ENCODE measurements at regions not wholly inside any gene's neighbourhood (a gene's known extent, or its start where the extent isn't known, plus 50 kb on each side); places are given as distances from the start of the nearest gene placed in this dataset.

DNA sequence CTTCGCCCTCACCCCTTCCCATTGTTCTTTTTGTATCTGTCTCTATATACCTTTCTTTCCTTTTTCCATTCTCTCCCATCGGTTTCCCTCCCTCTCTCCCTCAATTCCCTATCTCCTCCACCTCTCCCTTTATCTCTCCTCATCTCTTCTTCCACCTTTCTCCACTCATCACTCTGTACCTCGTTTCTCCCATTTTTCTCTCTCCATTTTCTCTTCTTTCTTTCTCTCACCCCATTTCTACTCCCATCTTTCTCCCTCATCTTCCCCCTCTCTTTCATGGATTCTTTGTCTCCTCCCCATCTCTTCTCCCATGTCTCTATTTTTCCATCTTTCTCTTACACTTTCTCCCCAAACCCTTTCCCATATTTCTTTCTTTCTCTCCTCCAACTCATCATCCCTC, 385.9 kb upstream of the CLINT1 start:
- TF ChIP-seq, protein P1, sequence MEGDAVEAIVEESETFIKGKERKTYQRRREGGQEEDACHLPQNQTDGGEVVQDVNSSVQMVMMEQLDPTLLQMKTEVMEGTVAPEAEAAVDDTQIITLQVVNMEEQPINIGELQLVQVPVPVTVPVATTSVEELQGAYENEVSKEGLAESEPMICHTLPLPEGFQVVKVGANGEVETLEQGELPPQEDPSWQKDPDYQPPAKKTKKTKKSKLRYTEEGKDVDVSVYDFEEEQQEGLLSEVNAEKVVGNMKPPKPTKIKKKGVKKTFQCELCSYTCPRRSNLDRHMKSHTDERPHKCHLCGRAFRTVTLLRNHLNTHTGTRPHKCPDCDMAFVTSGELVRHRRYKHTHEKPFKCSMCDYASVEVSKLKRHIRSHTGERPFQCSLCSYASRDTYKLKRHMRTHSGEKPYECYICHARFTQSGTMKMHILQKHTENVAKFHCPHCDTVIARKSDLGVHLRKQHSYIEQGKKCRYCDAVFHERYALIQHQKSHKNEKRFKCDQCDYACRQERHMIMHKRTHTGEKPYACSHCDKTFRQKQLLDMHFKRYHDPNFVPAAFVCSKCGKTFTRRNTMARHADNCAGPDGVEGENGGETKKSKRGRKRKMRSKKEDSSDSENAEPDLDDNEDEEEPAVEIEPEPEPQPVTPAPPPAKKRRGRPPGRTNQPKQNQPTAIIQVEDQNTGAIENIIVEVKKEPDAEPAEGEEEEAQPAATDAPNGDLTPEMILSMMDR (IDR thresholded peaks at IDR 0.05), result no peak
- no peak for TF ChIP-seq POLR2A (IDR thresholded peaks at IDR 0.05)
